Fibroblast of lung (primary cell): ENCODE measurements at regions not wholly inside any gene's neighbourhood (a gene's known extent, or its start where the extent isn't known, plus 50 kb on each side); places are given as distances from the start of the nearest gene placed in this dataset.

Experiments
- DNase-seq, 2 donors: peaks; one replicate each; pipeline versions ENCODE4 v3.0.0 to v3.0.0-alpha.2; 2010; ENCODE audit warnings: low read depth in 2 of 2
- H2AFZ ChIP-seq: 2 replicates; pipeline ENCODE4 v1.5.1; 2012; ENCODE audit warnings: low read length, control low read depth, inconsistent platforms
- H3K27ac ChIP-seq: 2 replicates; pipeline ENCODE4 v1.5.1; 2011; ENCODE audit warnings: low read length, control low read depth; ENCODE audit not compliant: insufficient read depth
- H3K27me3 ChIP-seq: 2 replicates; pipeline ENCODE4 v1.5.1; 2011; ENCODE audit warnings: mild to moderate bottlenecking, low read length; ENCODE audit not compliant: control insufficient read depth, insufficient read depth
- H3K36me3 ChIP-seq: 2 replicates; pipeline ENCODE4 v1.5.1; 2011; ENCODE audit warnings: low read length; ENCODE audit not compliant: control insufficient read depth, insufficient read depth
- H3K4me1 ChIP-seq: 2 replicates; pipeline ENCODE4 v1.5.1; 2011; ENCODE audit warnings: low read length; ENCODE audit not compliant: control insufficient read depth, insufficient read depth; ENCODE audit errors: extremely low read depth
- H3K4me2 ChIP-seq: 2 replicates; pipeline ENCODE4 v1.5.1; 2011; ENCODE audit warnings: low read length, control low read depth; ENCODE audit not compliant: insufficient read depth; ENCODE audit errors: extremely low read depth
- H3K4me3 ChIP-seq, 4 experiments: fragments of 200-600 bp in 1 of 4; sonication (generic) in 1 of 4; replicated peaks in 1 of 4; 2 replicates each; pipeline ENCODE4 v1.5.1; 2011 to 2016; ENCODE audit warnings: low read length in 4 of 4, low read depth in 3 of 4, mild to moderate bottlenecking in 3 of 4, control low read depth in 2 of 4, inconsistent platforms in 1 of 4, mixed read lengths in 1 of 4; ENCODE audit not compliant: insufficient read depth in 1 of 4; ENCODE audit errors: control extremely low read depth in 1 of 4
- H3K79me2 ChIP-seq: 2 replicates; pipeline ENCODE4 v1.5.1; 2012; ENCODE audit warnings: mild to moderate bottlenecking, low read length, inconsistent platforms; ENCODE audit not compliant: control insufficient read depth, insufficient read depth
- H3K9ac ChIP-seq: 2 replicates; pipeline ENCODE4 v1.5.1; 2011; ENCODE audit warnings: mild to moderate bottlenecking, low read length, control low read depth; ENCODE audit not compliant: insufficient read depth
- H3K9me3 ChIP-seq: 2 replicates; pipeline ENCODE4 v1.5.1; 2012; ENCODE audit warnings: low read depth, low read length; ENCODE audit not compliant: control insufficient read depth, insufficient read depth
- H4K20me1 ChIP-seq: 2 replicates; pipeline ENCODE4 v1.5.1; 2011; ENCODE audit warnings: low read length; ENCODE audit not compliant: control insufficient read depth, insufficient read depth; ENCODE audit errors: extremely low read depth
- EZH2 ChIP-seq: IDR thresholded peaks from 2 replicates; pipeline ENCODE4 v1.5.1; 2012; ENCODE audit warnings: low read length, control low read depth, mild to moderate bottlenecking; ENCODE audit errors: missing control alignments
- TF ChIP-seq, protein P1 (sequence below), 2 donors: IDR thresholded peaks in 1 of 2; conservative IDR thresholded peaks in 1 of 2; 1 replicate in 1 of 2; 2 replicates in 1 of 2; pipeline ENCODE4 v1.5.1; 2011 to 2012; ENCODE audit warnings: low read length in 2 of 2, control low read depth in 1 of 2, inconsistent platforms in 1 of 2, low read depth in 1 of 2, mild to moderate bottlenecking in 1 of 2

DNA sequence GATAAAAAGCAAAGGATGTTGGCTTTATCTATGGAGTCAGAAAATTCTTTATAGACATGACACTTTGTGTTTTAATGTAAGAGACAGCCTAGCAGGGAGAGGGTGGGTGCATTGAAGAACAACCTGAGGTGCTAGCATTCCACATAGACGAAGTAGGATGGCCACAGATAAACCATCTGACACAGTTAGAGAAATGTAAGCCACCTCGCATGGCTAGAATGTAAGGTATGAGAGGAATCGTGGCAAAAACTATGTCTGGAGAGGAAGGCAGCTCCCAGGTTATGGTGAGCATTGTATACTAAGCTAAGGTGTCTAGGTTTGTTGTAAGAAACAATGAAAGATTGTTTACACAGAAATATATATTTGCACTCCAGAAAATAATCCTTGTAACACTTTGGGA is 194.0 kb upstream of the SLITRK3 start:
- H3K9me3 ChIP-seq: no peaks in the 10 kb centered on the region
- H4K20me1 ChIP-seq: no peaks in the 10 kb centered on the region
- DNase-seq: no peak
- no peak overlapping the region for H3K27ac ChIP-seq
- no peaks in the 10 kb centered on the region for H3K4me1 ChIP-seq
- H3K9ac ChIP-seq: no peak overlapping the region
- no peaks in the 10 kb centered on the region for H3K36me3 ChIP-seq
- H3K4me2 ChIP-seq: no peak overlapping the region
- no peak overlapping the region for H2AFZ ChIP-seq
- TF ChIP-seq EZH2: no peak
- TF ChIP-seq, protein P1, sequence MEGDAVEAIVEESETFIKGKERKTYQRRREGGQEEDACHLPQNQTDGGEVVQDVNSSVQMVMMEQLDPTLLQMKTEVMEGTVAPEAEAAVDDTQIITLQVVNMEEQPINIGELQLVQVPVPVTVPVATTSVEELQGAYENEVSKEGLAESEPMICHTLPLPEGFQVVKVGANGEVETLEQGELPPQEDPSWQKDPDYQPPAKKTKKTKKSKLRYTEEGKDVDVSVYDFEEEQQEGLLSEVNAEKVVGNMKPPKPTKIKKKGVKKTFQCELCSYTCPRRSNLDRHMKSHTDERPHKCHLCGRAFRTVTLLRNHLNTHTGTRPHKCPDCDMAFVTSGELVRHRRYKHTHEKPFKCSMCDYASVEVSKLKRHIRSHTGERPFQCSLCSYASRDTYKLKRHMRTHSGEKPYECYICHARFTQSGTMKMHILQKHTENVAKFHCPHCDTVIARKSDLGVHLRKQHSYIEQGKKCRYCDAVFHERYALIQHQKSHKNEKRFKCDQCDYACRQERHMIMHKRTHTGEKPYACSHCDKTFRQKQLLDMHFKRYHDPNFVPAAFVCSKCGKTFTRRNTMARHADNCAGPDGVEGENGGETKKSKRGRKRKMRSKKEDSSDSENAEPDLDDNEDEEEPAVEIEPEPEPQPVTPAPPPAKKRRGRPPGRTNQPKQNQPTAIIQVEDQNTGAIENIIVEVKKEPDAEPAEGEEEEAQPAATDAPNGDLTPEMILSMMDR (conservative IDR thresholded peaks at IDR 0.05 in 1 of 2, IDR thresholded peaks at IDR 0.05 in 1 of 2; ENCODE audit: low read depth in 1 of 2, low read length in 2 of 2): no peak
- H3K4me3 ChIP-seq: no peak overlapping the region
- no peaks in the 10 kb centered on the region for H3K79me2 ChIP-seq
- no peaks in the 10 kb centered on the region for H3K27me3 ChIP-seq

DNA sequence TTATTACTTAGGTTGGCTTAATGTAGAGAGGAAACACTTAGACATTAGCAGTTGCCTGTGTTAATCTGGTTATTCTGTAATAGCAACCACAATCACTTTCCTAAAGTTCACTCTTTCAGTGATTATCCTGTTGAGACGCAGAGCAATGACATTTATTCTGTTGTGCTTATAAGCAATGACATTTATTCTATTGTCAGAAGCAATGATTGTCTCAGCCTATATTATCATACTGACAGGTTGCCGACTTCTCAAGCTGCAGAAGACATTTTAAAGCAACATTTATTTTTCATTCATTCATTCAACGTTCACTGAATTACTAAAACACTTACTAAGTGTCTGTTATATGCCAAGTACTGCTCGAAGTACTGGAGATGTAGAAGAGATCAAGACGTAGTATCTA is 193.5 kb upstream of the SLITRK3 start:
- Histone ChIP-seq H3K4me1 (no peaks in the 10 kb centered on the region), H3K4me2 (no peak overlapping the region), H3K27me3 (no peaks in the 10 kb centered on the region), H3K9me3 (no peaks in the 10 kb centered on the region), H3K79me2 (no peaks in the 10 kb centered on the region), H3K4me3 (no peak overlapping the region), H3K9ac (no peak overlapping the region), H4K20me1 (no peaks in the 10 kb centered on the region), H3K27ac (no peak overlapping the region), H2AFZ (no peak overlapping the region), H3K36me3 (no peaks in the 10 kb centered on the region)
- TF ChIP-seq, protein P1 (conservative IDR thresholded peaks at IDR 0.05 in 1 of 2, IDR thresholded peaks at IDR 0.05 in 1 of 2; ENCODE audit: low read depth in 1 of 2, low read length in 2 of 2): no peak
- TF ChIP-seq EZH2: no peak
- no peak for DNase-seq

DNA sequence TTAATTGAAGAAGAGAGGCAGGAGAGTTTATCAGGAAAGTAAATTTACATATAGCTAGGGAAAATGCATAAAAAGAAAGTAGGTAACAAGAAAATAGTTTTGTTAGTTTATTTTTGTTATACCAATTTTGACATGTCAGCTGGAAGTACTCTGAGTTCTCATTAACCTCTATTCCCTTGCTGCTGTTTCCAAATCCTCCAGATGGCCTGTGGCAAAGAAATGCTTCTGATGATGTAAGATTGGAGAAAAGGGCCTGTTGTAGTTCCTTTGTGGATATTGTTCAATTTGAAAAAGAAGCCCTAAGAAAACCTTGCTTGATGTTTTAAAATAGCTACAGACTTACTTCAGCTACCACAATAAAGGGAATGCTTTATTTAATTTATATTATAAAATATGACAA is 192.9 kb upstream of the SLITRK3 start:
- H2AFZ ChIP-seq: no peak overlapping the region
- H3K27ac ChIP-seq: no peak overlapping the region
- H3K27me3 ChIP-seq: no peaks in the 10 kb centered on the region
- TF ChIP-seq EZH2: no peak
- TF ChIP-seq, protein P1 (conservative IDR thresholded peaks at IDR 0.05 in 1 of 2, IDR thresholded peaks at IDR 0.05 in 1 of 2; ENCODE audit: low read depth in 1 of 2, low read length in 2 of 2): no peak
- H3K9ac ChIP-seq: no peak overlapping the region
- H3K36me3 ChIP-seq: no peaks in the 10 kb centered on the region
- H3K9me3 ChIP-seq: no peaks in the 10 kb centered on the region
- no peaks in the 10 kb centered on the region for H3K79me2 ChIP-seq
- no peak overlapping the region for H3K4me3 ChIP-seq
- no peaks in the 10 kb centered on the region for H4K20me1 ChIP-seq
- H3K4me1 ChIP-seq: no peaks in the 10 kb centered on the region
- no peak overlapping the region for H3K4me2 ChIP-seq
- peak in 1 of 2 donors; percentile 92 for DNase-seq
